NCI-H446 (cell line): ENCODE measurements at regions not wholly inside any gene's neighbourhood (a gene's known extent, or its start where the extent isn't known, plus 50 kb on each side); places are given as distances from the start of the nearest gene placed in this dataset.
"Not testable (repeated sequence)": the region's sequence is repeated elsewhere in the genome, so short reads cannot be mapped to it uniquely, and the experiment has no call there.

Experiments used
- DNase-seq, 2 experiments: peaks; one replicate each; lab custom pipeline; 2025; lab: John Stamatoyannopoulos, UW

GRCh38 chr7:73918926-73919693 lies 58.2 kb downstream of the TMEM270 start:
- no peak for DNase-seq

GRCh38 chr7:73919694-73920375 lies 58.9 kb downstream of the TMEM270 start:
- no peak for DNase-seq

- DNase-seq, result no peak
Measured at GRCh38 chr7:73920406-73921134, 59.6 kb downstream of the TMEM270 start.

GRCh38 chr7:73921623-73922528 lies 60.9 kb downstream of the TMEM270 start:
- no peak for DNase-seq

- DNase-seq, result not testable (repeated sequence)
Measured at GRCh38 chr7:73928644-73929043, 67.7 kb downstream of the TMEM270 start.

- DNase-seq, result no peak
Measured at GRCh38 chr7:73931502-73931901, 70.5 kb downstream of the TMEM270 start.

GRCh38 chr7:73932364-73932763 lies 71.4 kb downstream of the TMEM270 start:
- no peak for DNase-seq

GRCh38 chr7:73933091-73933490 lies 72.1 kb downstream of the TMEM270 start:
- DNase-seq, result no peak

GRCh38 chr7:73936967-73937366 lies 76.0 kb downstream of the TMEM270 start:
- no peak for DNase-seq

GRCh38 chr7:73937650-73938049 lies 76.7 kb downstream of the TMEM270 start:
- peak in 1 of 2 experiments; percentile 17 for DNase-seq

GRCh38 chr7:73939528-73939927 lies 78.6 kb downstream of the TMEM270 start:
- DNase-seq, result no peak

GRCh38 chr7:73940701-73941238 lies 79.8 kb downstream of the TMEM270 start:
- DNase-seq, result no peak

- DNase-seq, result no peak
Measured at GRCh38 chr7:73941836-73942551, 81.0 kb downstream of the TMEM270 start.

GRCh38 chr7:73945022-73945421 lies 83.0 kb upstream of the ELN start:
- DNase-seq, result no peak

- DNase-seq, result no peak
Measured at GRCh38 chr7:73948287-73948686, 79.7 kb upstream of the ELN start.

- no peak for DNase-seq
Measured at GRCh38 chr7:73952266-73952665, 75.7 kb upstream of the ELN start.

GRCh38 chr7:73954181-73954580 lies 73.8 kb upstream of the ELN start:
- DNase-seq, result no peak

- no peak for DNase-seq
Measured at GRCh38 chr7:73954861-73955260, 73.1 kb upstream of the ELN start.

- DNase-seq, result no peak
Measured at GRCh38 chr7:73960548-73960947, 67.4 kb upstream of the ELN start.

- not testable (repeated sequence) for DNase-seq
Measured at GRCh38 chr7:73961991-73962390, 66.0 kb upstream of the ELN start.
